ENCODE measurements at regions not wholly inside any gene's neighbourhood (a gene's known extent, or its start where the extent isn't known, plus 50 kb on each side); places are given as distances from the start of the nearest gene placed in this dataset.

GRCh38 chr9:84207491-84207951, 133.0 kb downstream of the SLC28A3 start:
- Histone ChIP-seq H3K27me3 (no peaks in the 10 kb centered on the region), H3K27ac (no peak overlapping the region), H3K36me3 (no peaks in the 10 kb centered on the region), H3K9me3 (no peaks in the 10 kb centered on the region), H3K4me1 (no peaks in the 10 kb centered on the region), H3K4me3 (no peak overlapping the region)
- no peak for DNase-seq
- TF ChIP-seq, protein P1, sequence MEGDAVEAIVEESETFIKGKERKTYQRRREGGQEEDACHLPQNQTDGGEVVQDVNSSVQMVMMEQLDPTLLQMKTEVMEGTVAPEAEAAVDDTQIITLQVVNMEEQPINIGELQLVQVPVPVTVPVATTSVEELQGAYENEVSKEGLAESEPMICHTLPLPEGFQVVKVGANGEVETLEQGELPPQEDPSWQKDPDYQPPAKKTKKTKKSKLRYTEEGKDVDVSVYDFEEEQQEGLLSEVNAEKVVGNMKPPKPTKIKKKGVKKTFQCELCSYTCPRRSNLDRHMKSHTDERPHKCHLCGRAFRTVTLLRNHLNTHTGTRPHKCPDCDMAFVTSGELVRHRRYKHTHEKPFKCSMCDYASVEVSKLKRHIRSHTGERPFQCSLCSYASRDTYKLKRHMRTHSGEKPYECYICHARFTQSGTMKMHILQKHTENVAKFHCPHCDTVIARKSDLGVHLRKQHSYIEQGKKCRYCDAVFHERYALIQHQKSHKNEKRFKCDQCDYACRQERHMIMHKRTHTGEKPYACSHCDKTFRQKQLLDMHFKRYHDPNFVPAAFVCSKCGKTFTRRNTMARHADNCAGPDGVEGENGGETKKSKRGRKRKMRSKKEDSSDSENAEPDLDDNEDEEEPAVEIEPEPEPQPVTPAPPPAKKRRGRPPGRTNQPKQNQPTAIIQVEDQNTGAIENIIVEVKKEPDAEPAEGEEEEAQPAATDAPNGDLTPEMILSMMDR (IDR thresholded peaks at IDR 0.05) = no peak
- TF ChIP-seq POLR2A (IDR thresholded peaks at IDR 0.05) = no peak

GRCh38 chr9:84212246-84212645, 128.3 kb downstream of the SLC28A3 start:
- Histone ChIP-seq H3K27ac (no peak overlapping the region), H3K9me3 (no peaks in the 10 kb centered on the region), H3K4me3 (no peak overlapping the region), H3K36me3 (no peaks in the 10 kb centered on the region), H3K27me3 (no peaks in the 10 kb centered on the region), H3K4me1 (no peaks in the 10 kb centered on the region)
- no peak for TF ChIP-seq POLR2A (IDR thresholded peaks at IDR 0.05)
- TF ChIP-seq, protein P1 (IDR thresholded peaks at IDR 0.05) = no peak
- no peak for DNase-seq

GRCh38 chr9:84212982-84213381, 127.6 kb downstream of the SLC28A3 start:
- no peak for DNase-seq
- no peak for TF ChIP-seq POLR2A (IDR thresholded peaks at IDR 0.05)
- no peaks in the 10 kb centered on the region for H3K9me3 ChIP-seq
- H3K4me1 ChIP-seq = no peaks in the 10 kb centered on the region
- H3K27me3 ChIP-seq = no peaks in the 10 kb centered on the region
- H3K27ac ChIP-seq = no peak overlapping the region
- H3K4me3 ChIP-seq = no peak overlapping the region
- no peaks in the 10 kb centered on the region for H3K36me3 ChIP-seq

GRCh38 chr9:84216151-84216550, 124.4 kb downstream of the SLC28A3 start:
- no peaks in the 10 kb centered on the region for H3K9me3 ChIP-seq
- no peak overlapping the region for H3K4me3 ChIP-seq
- DNase-seq = no peak
- H3K36me3 ChIP-seq = no peaks in the 10 kb centered on the region
- no peak for TF ChIP-seq POLR2A (IDR thresholded peaks at IDR 0.05)
- TF ChIP-seq, protein P1 (IDR thresholded peaks at IDR 0.05) = no peak
- no peaks in the 10 kb centered on the region for H3K4me1 ChIP-seq
- no peaks in the 10 kb centered on the region for H3K27me3 ChIP-seq
- H3K27ac ChIP-seq = no peak overlapping the region

GRCh38 chr9:84218322-84218721, 122.2 kb downstream of the SLC28A3 start:
- no peak overlapping the region for H3K4me3 ChIP-seq
- H3K4me1 ChIP-seq = no peaks in the 10 kb centered on the region
- no peak overlapping the region for H3K27ac ChIP-seq
- no peaks in the 10 kb centered on the region for H3K9me3 ChIP-seq
- no peak for DNase-seq
- H3K27me3 ChIP-seq = no peaks in the 10 kb centered on the region
- TF ChIP-seq POLR2A (IDR thresholded peaks at IDR 0.05) = no peak
- TF ChIP-seq, protein P1 (IDR thresholded peaks at IDR 0.05) = no peak
- no peaks in the 10 kb centered on the region for H3K36me3 ChIP-seq

DNA sequence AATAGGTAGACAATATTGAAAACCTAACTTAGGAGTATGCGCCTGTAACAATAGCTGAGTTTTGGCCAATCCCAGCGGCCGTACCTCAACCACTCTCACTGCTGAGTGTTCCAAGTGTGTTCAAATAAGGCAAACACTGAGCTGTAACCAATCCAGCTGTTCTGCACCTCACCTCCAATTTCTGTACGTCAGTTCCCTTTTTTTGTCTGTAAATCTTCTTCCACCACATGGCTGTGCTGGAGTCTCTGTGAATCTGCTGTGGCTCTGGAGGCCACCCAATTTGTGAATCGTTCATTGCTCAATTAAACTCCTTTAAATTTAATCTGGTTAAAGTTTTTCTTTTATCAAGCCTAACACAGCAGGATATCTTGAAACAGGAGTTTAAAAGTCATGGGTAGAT, 116.3 kb downstream of the SLC28A3 start:
- no peaks in the 10 kb centered on the region for H3K27me3 ChIP-seq
- no peaks in the 10 kb centered on the region for H3K9me3 ChIP-seq

More for the DNA sequence above, 116.3 kb downstream of the SLC28A3 start:
- Histone ChIP-seq H3K36me3 (no peaks in the 10 kb centered on the region), H3K4me3 (no peak overlapping the region), H3K4me1 (no peaks in the 10 kb centered on the region), H3K27ac (no peak overlapping the region)
- no peak for DNase-seq
- no peak for TF ChIP-seq POLR2A (IDR thresholded peaks at IDR 0.05)
- TF ChIP-seq, protein P1 (IDR thresholded peaks at IDR 0.05) = no peak

Small RNA genes in the stretch of these regions (small RNA-seq; reads per million reads assigned to genes)
- 0 reads per million in 2 donors for gene AL390838.2
